Tongue (tissue), 1 donor: ENCODE measurements at regions not wholly inside any gene's neighbourhood (a gene's known extent, or its start where the extent isn't known, plus 50 kb on each side); places are given as distances from the start of the nearest gene placed in this dataset.
"Not testable (repeated sequence)": the region's sequence is repeated elsewhere in the genome, so short reads cannot be mapped to it uniquely, and the experiment has no call there.

ENCODE experiments used
- DNase-seq: peaks from one replicate; pipeline ENCODE4 v3.0.0-alpha.2; 2015

DNA sequence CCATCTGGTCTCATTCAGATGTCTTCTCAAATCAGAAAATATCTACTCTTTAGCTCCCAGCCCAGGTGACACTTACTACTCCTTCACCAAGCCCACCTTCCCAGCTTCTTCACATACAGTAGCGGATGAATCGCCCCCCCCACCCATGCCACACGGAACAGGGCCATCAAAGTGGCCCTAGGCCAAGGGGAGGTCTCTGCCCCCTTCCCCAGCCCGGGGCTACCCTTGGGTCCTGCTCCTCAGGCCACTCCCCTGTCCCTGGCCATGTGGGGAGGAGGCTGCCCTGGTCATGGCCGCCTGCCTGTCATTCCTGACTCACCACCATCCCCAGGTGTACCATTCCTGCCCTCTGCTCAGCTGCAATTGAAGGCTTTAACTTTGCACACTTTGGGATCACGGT is 142.8 kb downstream of the NECTIN1 start:
- no peak for DNase-seq

GRCh38 chr11:119585043-119585781 is 143.8 kb downstream of the NECTIN1 start:
- peak; percentile 72 for DNase-seq

- DNase-seq: peak; percentile 75
Measured at GRCh38 chr11:119584193-119585042, 144.6 kb downstream of the NECTIN1 start.

- DNase-seq: no peak
Measured at GRCh38 chr11:119583585-119583984, 145.4 kb downstream of the NECTIN1 start.

GRCh38 chr11:119581396-119581795 is 147.6 kb downstream of the NECTIN1 start:
- not testable (repeated sequence) for DNase-seq

DNA sequence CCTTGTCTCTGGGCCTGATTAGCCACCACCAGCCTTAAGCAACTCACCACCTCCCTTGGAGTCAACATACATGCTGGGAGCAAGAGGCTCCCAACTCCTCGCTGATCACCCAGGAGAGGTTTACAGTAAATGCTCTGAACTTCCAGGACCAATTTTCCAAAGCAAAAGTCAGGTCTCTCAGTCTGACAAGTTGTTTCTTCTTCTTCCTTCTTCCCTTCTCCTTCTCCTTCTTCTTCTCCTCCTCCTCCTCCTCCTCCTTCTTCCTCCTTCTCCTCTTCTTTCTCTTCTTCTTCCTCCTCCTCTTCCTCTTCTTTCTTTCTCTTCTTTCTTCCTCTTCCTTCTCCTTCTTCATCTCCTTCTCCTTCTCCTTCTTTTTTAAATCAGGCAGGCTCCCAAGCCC is 148.2 kb downstream of the NECTIN1 start:
- DNase-seq: no peak

DNA sequence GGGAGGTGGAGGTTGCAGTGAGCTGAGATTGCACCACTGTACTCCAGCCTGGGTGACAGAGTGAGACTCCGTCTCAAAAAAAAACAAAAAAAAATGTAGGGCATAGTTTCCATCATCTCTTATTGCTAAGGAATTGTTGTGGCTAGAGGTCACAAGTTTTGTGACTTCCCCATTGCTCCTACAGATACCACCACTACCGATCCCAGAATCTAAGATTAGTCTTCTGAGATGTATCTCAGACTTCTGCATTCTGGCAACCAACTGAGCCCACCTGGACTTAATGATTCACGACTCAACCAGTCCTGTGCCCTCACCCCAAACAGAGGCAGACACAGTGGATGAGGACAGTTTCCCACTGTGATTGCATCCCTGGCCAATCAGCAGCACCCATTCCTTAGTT is 148.9 kb downstream of the NECTIN1 start:
- DNase-seq: no peak

DNA sequence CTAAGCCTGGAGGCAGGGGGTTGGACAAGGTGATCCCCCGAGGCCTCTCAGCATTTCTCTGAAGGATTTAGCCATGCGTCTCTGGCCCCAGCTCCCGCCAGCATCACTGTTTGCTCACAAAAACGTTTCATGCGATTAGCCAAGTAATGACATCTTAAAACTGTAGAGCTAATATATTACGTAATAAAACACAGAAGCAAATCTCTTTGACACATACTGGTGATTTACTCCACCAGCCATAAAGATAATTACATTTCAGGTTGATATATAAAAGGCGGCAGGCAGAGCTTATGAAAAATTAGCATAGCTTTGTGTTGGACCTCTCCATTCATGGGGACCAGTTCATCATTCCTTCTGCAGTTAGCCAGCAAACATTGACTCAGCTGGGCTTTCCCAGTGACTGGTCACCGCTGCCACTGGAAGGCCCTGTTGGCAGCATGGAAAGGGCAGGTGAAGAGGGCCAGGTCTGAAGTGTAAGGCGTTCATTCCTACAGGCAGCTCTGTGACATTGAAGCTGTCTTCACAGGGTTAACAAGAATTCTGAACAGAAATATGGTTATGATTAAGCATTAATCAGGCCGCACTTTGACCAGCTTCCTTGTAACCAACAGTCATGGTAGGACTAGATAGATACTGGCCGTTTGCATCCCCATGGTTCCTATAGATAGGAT is 150.3 kb downstream of the NECTIN1 start:
- no peak for DNase-seq

DNA sequence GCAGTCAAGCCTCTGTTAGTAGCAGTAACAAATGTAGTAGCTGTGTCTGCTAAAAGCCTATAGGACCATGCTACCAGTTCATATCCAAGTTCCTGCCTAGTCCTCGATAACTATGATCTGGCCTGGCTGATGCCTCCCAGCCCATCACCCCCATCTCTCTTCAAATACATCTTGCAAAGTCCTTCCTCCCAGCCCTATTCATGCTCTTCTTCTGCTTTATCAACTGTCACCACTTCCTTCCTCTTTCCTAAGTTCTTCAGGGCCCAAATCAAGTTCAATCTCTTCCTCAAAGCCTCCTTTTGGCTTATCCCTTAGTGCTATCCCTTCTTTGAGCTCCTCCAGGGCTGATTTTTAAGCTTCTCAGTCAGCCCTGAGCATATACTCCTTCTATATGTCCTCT is 150.9 kb upstream of the THY1 start:
- DNase-seq: no peak

DNA sequence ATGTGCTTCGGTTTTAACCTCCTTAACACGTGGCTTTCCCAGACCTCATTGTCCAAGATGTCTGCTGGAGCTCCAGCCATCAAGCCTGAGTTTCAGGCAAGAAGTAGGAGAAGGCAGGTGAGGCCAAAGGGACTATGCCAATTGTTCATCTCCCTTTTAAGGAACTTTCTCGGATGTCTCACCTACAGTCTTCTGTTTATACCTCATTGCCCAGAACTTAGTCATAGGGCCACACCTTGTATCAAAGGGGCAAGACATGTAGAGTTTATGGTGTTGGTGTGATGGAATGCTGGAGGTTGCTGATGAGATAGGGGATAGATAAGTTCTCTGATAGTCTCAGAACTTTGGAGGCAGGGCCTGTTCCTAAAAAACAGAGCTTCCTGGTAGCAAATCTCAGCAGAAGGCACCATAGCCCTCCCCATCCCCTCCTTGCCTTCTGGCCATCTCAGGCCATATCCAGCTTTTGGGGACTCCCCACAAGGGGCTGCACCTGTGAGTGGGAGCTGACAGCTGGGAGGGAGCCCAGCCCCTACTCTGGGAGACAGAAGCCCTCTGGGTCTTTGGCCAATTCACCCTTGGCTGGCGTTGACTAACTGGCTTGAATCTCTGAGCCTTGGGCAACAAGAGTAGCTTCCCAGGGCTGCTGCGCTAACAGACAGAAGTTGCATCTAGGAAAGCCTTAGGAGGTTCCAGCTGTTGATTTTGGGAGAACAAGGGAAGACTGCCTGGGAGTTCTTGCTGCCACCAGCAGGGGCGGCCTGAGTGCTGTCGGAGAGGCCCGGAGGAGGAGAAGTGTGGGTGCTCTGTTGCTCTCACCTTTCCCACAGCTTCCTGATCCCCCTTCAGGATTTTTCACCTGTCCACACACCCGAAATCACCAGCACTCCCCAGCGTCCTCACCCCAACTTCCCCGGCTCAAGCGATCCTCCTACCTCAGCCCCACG is 149.8 kb upstream of the THY1 start:
- DNase-seq: no peak

GRCh38 chr11:119571311-119571710 is 148.3 kb upstream of the THY1 start:
- peak; percentile 47 for DNase-seq

DNA sequence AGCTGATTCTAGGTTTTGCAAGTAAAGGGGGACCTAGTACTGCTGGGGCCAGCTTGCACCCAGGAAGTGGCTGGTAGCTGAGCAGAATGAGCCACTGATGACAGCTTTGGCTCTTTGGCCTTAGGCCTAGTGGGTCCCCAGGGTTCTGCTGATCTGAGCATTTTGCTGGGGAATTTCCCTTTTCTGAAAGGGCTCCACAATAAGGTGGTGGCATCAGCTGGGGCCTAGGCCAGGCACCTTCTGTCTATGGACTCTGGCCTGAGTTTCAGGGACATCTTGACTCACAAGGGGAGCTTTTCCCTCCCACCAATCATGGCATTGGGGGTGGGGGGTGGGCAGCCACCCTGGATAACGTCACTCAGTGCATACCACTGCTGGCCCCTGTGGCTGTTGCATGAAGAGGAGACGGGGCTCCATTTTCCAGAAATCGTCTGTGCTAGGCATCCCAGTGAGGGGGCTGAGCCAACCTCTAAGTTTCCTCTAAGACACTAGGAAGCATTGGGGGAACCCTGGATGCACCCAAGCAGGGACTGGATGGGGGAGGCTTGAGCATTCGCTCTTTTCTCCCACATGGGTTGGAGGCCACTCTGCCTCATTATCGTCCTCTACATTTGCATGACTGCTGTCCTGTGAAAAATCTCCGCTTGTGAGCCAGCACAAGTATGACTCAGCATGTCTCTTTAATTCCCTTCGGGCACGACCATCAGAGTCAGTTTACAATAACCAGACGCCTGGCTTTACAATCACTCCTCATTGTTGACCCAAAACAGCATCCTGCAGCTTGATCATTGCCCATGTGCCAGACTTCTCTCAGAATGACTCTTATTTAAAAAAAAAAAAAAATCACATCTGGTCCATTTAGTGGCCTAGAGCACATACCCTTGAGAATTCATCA is 145.0 kb upstream of the THY1 start:
- DNase-seq: peak; percentile 79

GRCh38 chr11:119566319-119566718 is 143.3 kb upstream of the THY1 start:
- no peak for DNase-seq

DNA sequence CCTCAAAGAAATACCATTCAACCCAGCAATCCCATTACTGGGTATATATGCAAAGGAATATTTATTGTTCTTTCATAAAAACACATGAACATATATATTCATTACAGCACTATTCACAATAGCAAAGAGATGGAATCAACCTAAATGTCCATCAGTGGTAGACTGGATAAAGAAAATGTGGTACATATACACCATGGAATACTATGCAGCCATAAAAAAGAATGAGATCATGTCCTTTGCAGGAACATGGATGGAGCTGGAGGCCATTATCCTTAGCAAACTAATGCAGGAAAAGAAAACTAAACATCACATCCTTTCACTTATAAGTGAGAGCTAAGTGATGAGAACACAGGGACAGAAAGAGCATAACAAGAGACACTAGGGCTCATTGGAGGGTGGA is 142.7 kb upstream of the THY1 start:
- not testable (repeated sequence) for DNase-seq

DNA sequence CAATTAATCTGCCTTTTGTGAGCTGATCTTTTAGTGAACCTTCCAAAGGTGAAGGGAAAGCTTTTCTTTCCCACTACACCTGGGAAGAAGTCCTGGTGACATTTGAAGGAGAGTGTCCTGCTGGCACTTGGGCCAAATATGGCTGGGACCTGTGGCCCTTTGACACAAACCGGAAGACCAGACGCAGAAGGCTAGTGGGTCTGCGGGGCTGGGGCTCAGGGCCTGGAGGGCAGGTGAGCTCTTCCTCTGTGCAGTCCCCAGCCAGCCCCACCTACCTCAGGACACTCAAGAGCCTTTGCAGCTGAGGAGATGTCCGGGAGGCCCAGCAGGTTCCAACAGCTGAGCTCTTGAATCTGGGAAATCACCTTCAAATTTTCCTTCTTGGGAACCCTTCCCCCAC is 138.0 kb upstream of the THY1 start:
- no peak for DNase-seq

DNA sequence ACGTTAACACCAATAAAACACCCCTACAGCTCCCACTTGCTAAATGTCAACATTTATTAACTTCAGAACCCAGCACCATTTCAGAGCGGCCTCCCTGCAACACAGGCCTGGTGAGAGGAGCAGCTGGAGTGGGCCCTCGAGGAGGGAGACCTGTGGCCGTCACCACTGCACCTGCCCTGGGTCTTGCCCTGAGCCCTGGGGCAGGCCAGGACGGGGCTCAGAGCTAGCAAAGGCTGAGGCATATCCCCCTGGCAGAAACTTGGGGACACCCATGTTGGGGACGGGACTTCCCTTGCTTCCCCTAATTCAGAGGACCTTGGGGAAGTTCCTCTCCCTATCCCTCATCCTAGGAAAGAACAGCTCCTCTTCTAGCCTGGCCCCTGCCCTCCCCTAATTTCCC is 137.3 kb upstream of the THY1 start:
- no peak for DNase-seq

DNA sequence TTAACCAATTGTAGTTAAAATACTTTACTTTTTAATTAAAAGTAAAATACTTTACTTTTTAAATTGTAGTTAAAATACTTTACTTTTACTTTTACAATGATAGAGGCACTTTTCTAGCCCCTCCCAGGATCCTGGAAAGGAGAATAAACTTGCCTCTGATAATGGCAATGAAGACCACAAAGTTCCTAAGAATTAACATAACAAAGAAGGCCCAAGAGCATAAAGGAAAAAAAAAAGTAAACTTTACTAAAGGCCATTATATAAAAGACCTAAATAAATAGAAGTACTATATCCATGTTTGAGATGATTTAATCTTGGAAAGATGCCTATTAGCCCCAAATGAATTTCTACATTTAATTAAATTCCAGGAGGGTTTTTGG is 129.1 kb upstream of the THY1 start:
- DNase-seq: no peak

- no peak for DNase-seq
Measured at GRCh38 chr11:119551420-119552105, 128.6 kb upstream of the THY1 start.

- DNase-seq: no peak
Measured at GRCh38 chr11:119550053-119550752, 127.2 kb upstream of the THY1 start.

DNA sequence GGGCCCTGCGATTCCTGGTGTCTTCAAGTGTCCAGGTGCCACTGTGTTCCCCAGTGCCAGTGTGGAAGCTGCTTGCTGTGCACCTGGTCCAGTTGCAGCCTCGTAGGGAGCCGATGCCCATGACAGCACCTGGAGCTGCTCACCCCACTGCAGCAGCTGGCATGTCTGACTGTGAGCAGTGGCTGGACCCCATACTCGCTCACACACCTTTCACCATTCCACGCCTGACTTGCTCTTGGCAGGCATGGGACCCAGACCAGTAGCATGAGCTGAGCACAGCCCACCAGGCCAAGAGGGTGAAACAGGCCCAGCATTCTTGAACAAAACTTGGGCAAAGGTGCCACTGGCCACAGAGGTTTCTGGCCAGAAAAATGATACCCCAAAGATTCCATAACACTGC is 124.5 kb upstream of the THY1 start:
- DNase-seq: no peak
